ENCODE measurements at regions not wholly inside any gene's neighbourhood (a gene's known extent, or its start where the extent isn't known, plus 50 kb on each side); places are given as distances from the start of the nearest gene placed in this dataset.
"Not testable (repeated sequence)": the region's sequence is repeated elsewhere in the genome, so short reads cannot be mapped to it uniquely, and the experiment has no call there.

- DNase-seq (ENCODE audit: low read depth in 1 of 2, low spot score in 1 of 2): peak in 1 of 2 experiments; percentile 38
- no peak for TF ChIP-seq JUND (IDR thresholded peaks at IDR 0.05; ENCODE audit: low read depth)
Measured at GRCh38 chr11:98710986-98711385, 309.8 kb upstream of the CNTN5 start.

GRCh38 chr11:98720951-98721350 is 299.8 kb upstream of the CNTN5 start:
- in situ Hi-C loops (cut with HindIII; ENCODE audit: low pct_unique_long_range_greater_than_20kb, low sequenced_read_pairs): no loop called here
- no peak for TF ChIP-seq JUND (IDR thresholded peaks at IDR 0.05; ENCODE audit: low read depth)
- no peak for DNase-seq (ENCODE audit: low read depth in 1 of 2, low spot score in 1 of 2)

More at GRCh38 chr11:98710986-98711385, 309.8 kb upstream of the CNTN5 start:
- in situ Hi-C loops (cut with HindIII; ENCODE audit: low pct_unique_long_range_greater_than_20kb, low sequenced_read_pairs): no loop called here

GRCh38 chr11:98725471-98725870 is 295.3 kb upstream of the CNTN5 start:
- in situ Hi-C loops (cut with HindIII; ENCODE audit: low pct_unique_long_range_greater_than_20kb, low sequenced_read_pairs): no loop called here
- no peak for DNase-seq (ENCODE audit: low read depth in 1 of 2, low spot score in 1 of 2)
- no peak for TF ChIP-seq JUND (IDR thresholded peaks at IDR 0.05; ENCODE audit: low read depth)

- TF ChIP-seq JUND (IDR thresholded peaks at IDR 0.05; ENCODE audit: low read depth): no peak
- DNase-seq (ENCODE audit: low read depth in 1 of 2, low spot score in 1 of 2): no peak
- in situ Hi-C loops (cut with HindIII; ENCODE audit: low pct_unique_long_range_greater_than_20kb, low sequenced_read_pairs): no loop called here
Measured at GRCh38 chr11:98728421-98728820, 292.3 kb upstream of the CNTN5 start.

- no peak for TF ChIP-seq JUND (IDR thresholded peaks at IDR 0.05; ENCODE audit: low read depth)
- in situ Hi-C loops (cut with HindIII; ENCODE audit: low pct_unique_long_range_greater_than_20kb, low sequenced_read_pairs): no loop called here
- DNase-seq (ENCODE audit: low read depth in 1 of 2, low spot score in 1 of 2): no peak
Measured at GRCh38 chr11:98729118-98729517, 291.6 kb upstream of the CNTN5 start.

GRCh38 chr11:98732947-98733346 is 287.8 kb upstream of the CNTN5 start:
- no peak for TF ChIP-seq JUND (IDR thresholded peaks at IDR 0.05; ENCODE audit: low read depth)
- in situ Hi-C loops (cut with HindIII; ENCODE audit: low pct_unique_long_range_greater_than_20kb, low sequenced_read_pairs): no loop called here
- no peak for DNase-seq (ENCODE audit: low read depth in 1 of 2, low spot score in 1 of 2)

GRCh38 chr11:98733378-98733777 is 287.4 kb upstream of the CNTN5 start:
- DNase-seq (ENCODE audit: low read depth in 1 of 2, low spot score in 1 of 2); in situ Hi-C loops (cut with HindIII; ENCODE audit: low pct_unique_long_range_greater_than_20kb, low sequenced_read_pairs): not testable (repeated sequence)

GRCh38 chr11:98734686-98735085 is 286.1 kb upstream of the CNTN5 start:
- in situ Hi-C loops (cut with HindIII; ENCODE audit: low pct_unique_long_range_greater_than_20kb, low sequenced_read_pairs): no loop called here
- TF ChIP-seq JUND (IDR thresholded peaks at IDR 0.05; ENCODE audit: low read depth): no peak
- peak; percentile 33 to 79 for DNase-seq (ENCODE audit: low read depth in 1 of 2, low spot score in 1 of 2)

- no peak for DNase-seq (ENCODE audit: low read depth in 1 of 2, low spot score in 1 of 2)
- in situ Hi-C loops (cut with HindIII; ENCODE audit: low pct_unique_long_range_greater_than_20kb, low sequenced_read_pairs): no loop called here
- TF ChIP-seq JUND (IDR thresholded peaks at IDR 0.05; ENCODE audit: low read depth): no peak
Measured at GRCh38 chr11:98736833-98737232, 283.9 kb upstream of the CNTN5 start.

GRCh38 chr11:98740321-98740720 is 280.4 kb upstream of the CNTN5 start:
- no peak for TF ChIP-seq JUND (IDR thresholded peaks at IDR 0.05; ENCODE audit: low read depth)
- DNase-seq (ENCODE audit: low read depth in 1 of 2, low spot score in 1 of 2): no peak
- in situ Hi-C loops (cut with HindIII; ENCODE audit: low pct_unique_long_range_greater_than_20kb, low sequenced_read_pairs): no loop called here

GRCh38 chr11:98763446-98763845 is 257.3 kb upstream of the CNTN5 start:
- in situ Hi-C loops (cut with HindIII; ENCODE audit: low pct_unique_long_range_greater_than_20kb, low sequenced_read_pairs); DNase-seq (ENCODE audit: low read depth in 1 of 2, low spot score in 1 of 2): not testable (repeated sequence)

- no peak for TF ChIP-seq JUND (IDR thresholded peaks at IDR 0.05; ENCODE audit: low read depth)
- in situ Hi-C loops (cut with HindIII; ENCODE audit: low pct_unique_long_range_greater_than_20kb, low sequenced_read_pairs): no loop called here
- no peak for DNase-seq (ENCODE audit: low read depth in 1 of 2, low spot score in 1 of 2)
Measured at GRCh38 chr11:98766903-98767302, 253.8 kb upstream of the CNTN5 start.

GRCh38 chr11:98770046-98770445 is 250.7 kb upstream of the CNTN5 start:
- in situ Hi-C loops (cut with HindIII; ENCODE audit: low pct_unique_long_range_greater_than_20kb, low sequenced_read_pairs): not testable (repeated sequence)

GRCh38 chr11:98771791-98772190 is 249.0 kb upstream of the CNTN5 start:
- in situ Hi-C loops (cut with HindIII; ENCODE audit: low pct_unique_long_range_greater_than_20kb, low sequenced_read_pairs): no loop called here
- TF ChIP-seq JUND (IDR thresholded peaks at IDR 0.05; ENCODE audit: low read depth): no peak
- no peak for DNase-seq (ENCODE audit: low read depth in 1 of 2, low spot score in 1 of 2)

More at GRCh38 chr11:98770046-98770445, 250.7 kb upstream of the CNTN5 start:
- not testable (repeated sequence) for DNase-seq (ENCODE audit: low read depth in 1 of 2, low spot score in 1 of 2)

Data from T47D (cell line).